Neural progenitor cell (in vitro differentiated cells): ENCODE measurements at regions not wholly inside any gene's neighbourhood (a gene's known extent, or its start where the extent isn't known, plus 50 kb on each side); places are given as distances from the start of the nearest gene placed in this dataset.

ENCODE experiments used
- DNase-seq: peaks from one replicate; pipeline ENCODE4 v3.0.0-alpha.2; 2016; ENCODE audit warnings: low spot score
- H2AFZ ChIP-seq: fragments of 200-600 bp; sonication (generic); replicated peaks from 2 replicates; pipeline ENCODE4 v1.6.1; 2016; ENCODE audit warnings: antibody characterized with exemption
- H3F3A ChIP-seq: fragments of 200-600 bp; sonication (generic); 2 replicates; pipeline ENCODE4 v1.6.1; 2016; ENCODE audit warnings: antibody characterized with exemption, low read depth
- H3K27ac ChIP-seq: fragments of 200-600 bp; sonication (generic); 2 replicates; pipeline ENCODE4 v1.5.1; 2016; ENCODE audit warnings: mild to moderate bottlenecking
- H3K27me3 ChIP-seq: fragments of 200-600 bp; sonication (generic); 2 replicates; pipeline ENCODE4 v1.6.1; 2016; ENCODE audit warnings: mild to moderate bottlenecking, moderate library complexity
- H3K36me3 ChIP-seq: fragments of 200-600 bp; sonication (generic); 2 replicates; pipeline ENCODE4 v1.5.1; 2016
- H3K4me1 ChIP-seq: fragments of 200-600 bp; sonication (generic); 2 replicates; pipeline ENCODE4 v1.6.1; 2016; ENCODE audit warnings: mixed run types
- H3K4me2 ChIP-seq: fragments of 200-600 bp; sonication (generic); 2 replicates; pipeline ENCODE4 v1.6.1; 2016
- H3K4me3 ChIP-seq: fragments of 200-600 bp; sonication (generic); 2 replicates; pipeline ENCODE4 v1.5.1; 2016
- H3K79me2 ChIP-seq: fragments of 200-600 bp; sonication (generic); 2 replicates; pipeline ENCODE4 v1.6.1; 2016; ENCODE audit warnings: low read depth
- H3K9ac ChIP-seq: fragments of 200-600 bp; sonication (generic); 2 replicates; pipeline ENCODE4 v1.6.1; 2016
- H3K9me3 ChIP-seq: fragments of 200-600 bp; sonication (generic); 2 replicates; pipeline ENCODE4 v1.5.1; 2016; ENCODE audit warnings: low read depth
- H4K20me1 ChIP-seq: fragments of 200-600 bp; sonication (generic); 2 replicates; pipeline ENCODE4 v1.6.1; 2016; ENCODE audit warnings: low read depth
- H3K27ac Mint-ChIP-seq: 3 replicates; pipeline ENCODE4 v1.8.0; 2021; ENCODE audit warnings: mixed read lengths
- H3K27me3 Mint-ChIP-seq: 2 replicates; pipeline ENCODE4 v1.8.0; 2022; ENCODE audit warnings: low read depth, mild to moderate bottlenecking, inconsistent platforms, moderate library complexity, mixed read lengths; ENCODE audit not compliant: insufficient read depth
- H3K36me3 Mint-ChIP-seq: 3 replicates; pipeline ENCODE4 v1.8.0; 2021; ENCODE audit warnings: mixed read lengths
- H3K4me1 Mint-ChIP-seq: 3 replicates; pipeline ENCODE4 v1.8.0; 2021; ENCODE audit warnings: mixed read lengths
- H3K4me3 Mint-ChIP-seq: 3 replicates; pipeline ENCODE4 v1.8.0; 2021; ENCODE audit warnings: mild to moderate bottlenecking, moderate library complexity, mixed read lengths
- H3K9me3 Mint-ChIP-seq: 3 replicates; pipeline ENCODE4 v1.8.0; 2020; ENCODE audit warnings: mixed read lengths
- EZH2 ChIP-seq: fragments of 200-600 bp; sonication (generic); IDR thresholded peaks from 2 replicates; pipeline ENCODE4 v1.6.1; 2017; ENCODE audit warnings: antibody characterized with exemption, mild to moderate bottlenecking, moderate library complexity
- EZH2phosphoT487 ChIP-seq: fragments of 200-600 bp; sonication (generic); IDR thresholded peaks from 2 replicates; pipeline ENCODE4 v1.6.1; 2017; ENCODE audit warnings: antibody characterized with exemption
- TF ChIP-seq, protein P1 (sequence below): fragments of 200-600 bp; sonication (generic); IDR thresholded peaks from 2 replicates; pipeline ENCODE4 v1.5.1; 2017; ENCODE audit warnings: antibody characterized with exemption, mild to moderate bottlenecking

DNA sequence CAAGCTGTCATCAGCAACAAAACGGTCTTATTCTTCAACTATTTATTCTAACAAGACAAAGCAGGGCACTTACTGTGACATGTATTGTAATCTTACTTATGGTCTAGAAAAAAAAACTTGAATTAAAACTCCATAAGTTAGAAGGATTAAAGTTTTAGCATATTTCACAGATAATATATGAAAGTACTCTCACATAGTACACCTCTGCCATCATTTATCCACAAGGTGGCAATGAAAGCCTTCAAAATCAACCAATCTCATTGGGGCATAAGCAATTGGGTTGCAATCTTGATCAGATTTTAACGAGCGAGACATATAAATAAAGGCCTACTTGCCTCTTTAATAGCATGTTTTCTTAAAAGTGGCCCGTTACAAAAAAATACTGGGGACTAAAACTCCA lies 1382.9 kb downstream of the FAM133A start:
- no peaks in the 10 kb centered on the region for H3K27me3 Mint-ChIP-seq

DNA sequence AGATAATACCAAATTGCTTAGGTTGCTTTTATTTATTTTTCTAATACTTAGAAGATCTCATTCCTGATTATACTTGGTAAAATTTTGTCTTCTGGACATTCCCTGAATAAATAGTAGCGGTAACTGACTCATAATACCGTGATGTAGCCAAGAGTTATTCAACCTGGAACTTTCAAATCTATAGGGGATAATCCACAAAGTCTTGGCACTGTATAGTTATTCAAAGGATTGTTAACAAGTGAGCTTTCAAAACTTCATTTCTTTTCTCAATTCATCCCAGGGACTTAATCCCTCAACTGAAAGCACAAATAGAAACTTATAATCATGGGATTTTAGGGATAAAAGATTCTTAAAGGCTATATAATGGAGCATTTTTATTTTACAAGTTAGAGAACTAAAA lies 1383.3 kb downstream of the FAM133A start:
- Mint-ChIP-seq H3K36me3 (no peaks in the 10 kb centered on the region), H3K27me3 (no peaks in the 10 kb centered on the region), H3K4me3 (no peak overlapping the region), H3K9me3 (no peaks in the 10 kb centered on the region), H3K4me1 (peaks cover 9% of the 10 kb centered on the region), H3K27ac (no peak overlapping the region)
- TF ChIP-seq EZH2, result no peak
- TF ChIP-seq, protein P1, sequence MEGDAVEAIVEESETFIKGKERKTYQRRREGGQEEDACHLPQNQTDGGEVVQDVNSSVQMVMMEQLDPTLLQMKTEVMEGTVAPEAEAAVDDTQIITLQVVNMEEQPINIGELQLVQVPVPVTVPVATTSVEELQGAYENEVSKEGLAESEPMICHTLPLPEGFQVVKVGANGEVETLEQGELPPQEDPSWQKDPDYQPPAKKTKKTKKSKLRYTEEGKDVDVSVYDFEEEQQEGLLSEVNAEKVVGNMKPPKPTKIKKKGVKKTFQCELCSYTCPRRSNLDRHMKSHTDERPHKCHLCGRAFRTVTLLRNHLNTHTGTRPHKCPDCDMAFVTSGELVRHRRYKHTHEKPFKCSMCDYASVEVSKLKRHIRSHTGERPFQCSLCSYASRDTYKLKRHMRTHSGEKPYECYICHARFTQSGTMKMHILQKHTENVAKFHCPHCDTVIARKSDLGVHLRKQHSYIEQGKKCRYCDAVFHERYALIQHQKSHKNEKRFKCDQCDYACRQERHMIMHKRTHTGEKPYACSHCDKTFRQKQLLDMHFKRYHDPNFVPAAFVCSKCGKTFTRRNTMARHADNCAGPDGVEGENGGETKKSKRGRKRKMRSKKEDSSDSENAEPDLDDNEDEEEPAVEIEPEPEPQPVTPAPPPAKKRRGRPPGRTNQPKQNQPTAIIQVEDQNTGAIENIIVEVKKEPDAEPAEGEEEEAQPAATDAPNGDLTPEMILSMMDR, result no peak
- TF ChIP-seq EZH2phosphoT487, result no peak
- Histone ChIP-seq H3K9me3 (no peaks in the 10 kb centered on the region), H3K4me2 (no peak overlapping the region), H2AFZ (peak overlapping the region; percentile 4), H3K36me3 (no peaks in the 10 kb centered on the region), H3K27me3 (no peaks in the 10 kb centered on the region), H3K4me3 (no peak overlapping the region), H3K9ac (no peak overlapping the region), H3F3A (no peaks in the 10 kb centered on the region), H3K4me1 (peaks cover 5% of the 10 kb centered on the region), H4K20me1 (no peaks in the 10 kb centered on the region), H3K27ac (no peak overlapping the region), H3K79me2 (no peaks in the 10 kb centered on the region)
- DNase-seq, result no peak

More for the DNA sequence above, 1382.9 kb downstream of the FAM133A start:
- DNase-seq, result peak; percentile 27
- peaks cover 9% of the 10 kb centered on the region for H3K4me1 Mint-ChIP-seq
- H3K27me3 ChIP-seq, result no peaks in the 10 kb centered on the region
- H3K4me2 ChIP-seq, result no peak overlapping the region
- peak overlapping the region; percentile 4 for H2AFZ ChIP-seq
- H4K20me1 ChIP-seq, result no peaks in the 10 kb centered on the region
- H3K9me3 ChIP-seq, result no peaks in the 10 kb centered on the region
- no peak overlapping the region for H3K27ac Mint-ChIP-seq
- H3K27ac ChIP-seq, result no peak overlapping the region
- no peaks in the 10 kb centered on the region for H3K9me3 Mint-ChIP-seq
- no peak overlapping the region for H3K9ac ChIP-seq
- H3K4me3 Mint-ChIP-seq, result no peak overlapping the region
- H3K4me3 ChIP-seq, result no peak overlapping the region
- no peaks in the 10 kb centered on the region for H3K36me3 ChIP-seq
- H3K79me2 ChIP-seq, result no peaks in the 10 kb centered on the region
- no peaks in the 10 kb centered on the region for H3F3A ChIP-seq
- H3K36me3 Mint-ChIP-seq, result no peaks in the 10 kb centered on the region
- TF ChIP-seq EZH2phosphoT487, result no peak
- TF ChIP-seq, protein P1, result peak; percentile 58
- no peak for TF ChIP-seq EZH2
- peaks cover 5% of the 10 kb centered on the region for H3K4me1 ChIP-seq

DNA sequence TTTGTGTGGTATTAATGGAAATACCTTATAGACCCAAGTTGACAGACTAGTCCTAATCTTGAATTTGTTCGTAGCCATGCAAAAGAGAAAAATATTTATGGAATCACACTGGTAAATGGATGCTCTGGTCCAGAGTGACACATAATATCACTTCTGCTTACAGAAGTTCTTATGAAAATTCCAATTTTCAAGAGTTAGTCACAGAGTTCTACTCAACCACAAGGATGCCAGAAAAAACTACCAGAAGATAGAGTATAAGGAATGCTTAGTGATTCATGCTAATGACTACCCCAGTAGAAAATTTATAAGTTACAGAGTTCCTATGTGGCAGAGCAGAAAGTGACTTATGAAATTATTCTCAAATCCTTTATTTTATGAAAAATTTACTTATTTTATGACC lies 1384.8 kb downstream of the FAM133A start:
- Histone ChIP-seq H3K79me2 (no peaks in the 10 kb centered on the region), H3K36me3 (no peaks in the 10 kb centered on the region), H3K4me1 (peaks cover 5% of the 10 kb centered on the region), H3K9me3 (no peaks in the 10 kb centered on the region), H3K27me3 (no peaks in the 10 kb centered on the region), H3F3A (no peaks in the 10 kb centered on the region), H3K27ac (no peak overlapping the region), H4K20me1 (no peaks in the 10 kb centered on the region), H3K4me2 (no peak overlapping the region), H3K9ac (no peak overlapping the region), H2AFZ (no peak overlapping the region), H3K4me3 (no peak overlapping the region)
- no peak for DNase-seq
- Mint-ChIP-seq H3K27me3 (no peaks in the 10 kb centered on the region), H3K4me3 (no peak overlapping the region), H3K36me3 (no peaks in the 10 kb centered on the region), H3K27ac (no peak overlapping the region), H3K4me1 (peaks cover 9% of the 10 kb centered on the region), H3K9me3 (no peaks in the 10 kb centered on the region)
- TF ChIP-seq, protein P1, result no peak
- TF ChIP-seq EZH2 (no peak), EZH2phosphoT487 (no peak)
